Liver (tissue), 8 donors: ENCODE measurements at regions not wholly inside any gene's neighbourhood (a gene's known extent, or its start where the extent isn't known, plus 50 kb on each side); places are given as distances from the start of the nearest gene placed in this dataset.

Source experiments
- DNase-seq: peaks from one replicate; pipeline ENCODE4 v3.0.0-alpha.2; 2017; ENCODE audit warnings: low spot score
- H3K27ac ChIP-seq, 2 donors: one replicate each; pipeline ENCODE4 v1.7.0; 2013; ENCODE audit warnings: inconsistent platforms in 2 of 2, low read length in 2 of 2, control low read depth in 1 of 2, low read depth in 1 of 2, mild to moderate bottlenecking in 1 of 2
- H3K27me3 ChIP-seq, 4 donors: one replicate each; pipeline versions ENCODE4 v1.6.1 to v1.7.0; 2013; ENCODE audit warnings: low read length in 3 of 4, inconsistent platforms in 1 of 4, mild to moderate bottlenecking in 1 of 4, moderate library complexity in 1 of 4; ENCODE audit not compliant: control insufficient read depth in 4 of 4, insufficient read depth in 4 of 4
- H3K36me3 ChIP-seq, 4 donors: one replicate each; pipeline versions ENCODE4 v1.6.1 to v1.7.0; 2013; ENCODE audit warnings: low read length in 3 of 4, mild to moderate bottlenecking in 3 of 4, low read depth in 1 of 4, moderate library complexity in 1 of 4; ENCODE audit not compliant: control insufficient read depth in 4 of 4, insufficient read depth in 3 of 4
- H3K4me1 ChIP-seq, 4 donors: one replicate each; pipeline versions ENCODE4 v1.6.1 to v1.7.0; 2013; ENCODE audit warnings: low read length in 3 of 4, mild to moderate bottlenecking in 3 of 4, moderate library complexity in 1 of 4; ENCODE audit not compliant: control insufficient read depth in 4 of 4, insufficient read depth in 4 of 4
- H3K4me3 ChIP-seq, 3 donors: one replicate each; pipeline versions ENCODE4 v1.6.1 to v1.7.0; 2013; ENCODE audit warnings: low read length in 3 of 3, control low read depth in 1 of 3, low read depth in 1 of 3, mild to moderate bottlenecking in 1 of 3
- H3K9ac ChIP-seq, 2 donors: one replicate each; pipeline ENCODE4 v1.7.0; 2013; ENCODE audit warnings: low read length in 2 of 2, mild to moderate bottlenecking in 2 of 2, moderate library complexity in 2 of 2, control low read depth in 1 of 2, low read depth in 1 of 2
- H3K9me3 ChIP-seq, 4 donors: one replicate each; pipeline versions ENCODE4 v1.6.1 to v1.7.0; 2013; ENCODE audit warnings: low read length in 3 of 4; ENCODE audit not compliant: control insufficient read depth in 4 of 4
- EGR1 ChIP-seq, 2 donors: IDR thresholded peaks; 2 replicates each; pipeline ENCODE4 v1.6.1; 2016 to 2018; ENCODE audit warnings: antibody characterized with exemption in 2 of 2, low read depth in 2 of 2
- FOXA1 ChIP-seq: IDR thresholded peaks from 2 replicates; pipeline ENCODE4 v1.6.1; 2016; ENCODE audit warnings: antibody characterized with exemption
- FOXA2 ChIP-seq: IDR thresholded peaks from 2 replicates; pipeline ENCODE4 v1.6.1; 2016; ENCODE audit warnings: antibody characterized with exemption
- GABPA ChIP-seq, 2 donors: IDR thresholded peaks in 1 of 2; conservative IDR thresholded peaks in 1 of 2; 2 replicates each; pipeline ENCODE4 v1.6.1; 2016; ENCODE audit warnings: antibody characterized with exemption in 2 of 2, mild to moderate bottlenecking in 1 of 2, moderate library complexity in 1 of 2
- HNF4A ChIP-seq, 2 donors: conservative IDR thresholded peaks; 2 replicates each; pipeline ENCODE4 v1.6.1; 2016; ENCODE audit warnings: antibody characterized with exemption in 2 of 2, mild to moderate bottlenecking in 2 of 2
- HNF4G ChIP-seq: IDR thresholded peaks from 2 replicates; pipeline ENCODE4 v1.6.1; 2016; ENCODE audit warnings: antibody characterized with exemption
- JUND ChIP-seq, 2 donors: IDR thresholded peaks; 2 replicates each; pipeline ENCODE4 v1.6.1; 2016; ENCODE audit warnings: antibody characterized with exemption in 2 of 2
- NR2F2 ChIP-seq: IDR thresholded peaks from 2 replicates; pipeline ENCODE4 v1.6.1; 2016; ENCODE audit warnings: antibody characterized with exemption
- RAD21 ChIP-seq, 2 donors: IDR thresholded peaks; 2 replicates each; pipeline ENCODE4 v1.6.1; 2016; ENCODE audit warnings: antibody characterized with exemption in 2 of 2, mild to moderate bottlenecking in 2 of 2
- RXRA ChIP-seq, 2 donors: IDR thresholded peaks; 2 replicates each; pipeline ENCODE4 v1.6.1; 2017 to 2018; ENCODE audit warnings: antibody characterized with exemption in 2 of 2, mild to moderate bottlenecking in 1 of 2
- SP1 ChIP-seq: IDR thresholded peaks from 2 replicates; pipeline ENCODE4 v1.6.1; 2018; ENCODE audit warnings: antibody characterized with exemption, mild to moderate bottlenecking
- TAF1 ChIP-seq: conservative IDR thresholded peaks from 2 replicates; pipeline ENCODE4 v1.6.1; 2016; ENCODE audit warnings: antibody characterized with exemption, mild to moderate bottlenecking
- YY1 ChIP-seq: IDR thresholded peaks from 2 replicates; pipeline ENCODE4 v1.6.1; 2016; ENCODE audit warnings: antibody characterized with exemption, mild to moderate bottlenecking
- WGBS: extraction: QIAGEN DNeasy Blood & Tissue Kit; methylation state at CpG from one replicate; pipeline ENCODE4 v1.1.7; 2013; 5-methylcytosine and 5-hydroxymethylcytosine counted together
- TF ChIP-seq, protein P1 (sequence below): fragments of 150-350 bp; IDR thresholded peaks from 2 replicates; pipeline ENCODE4 v1.5.1; 2017; ENCODE audit warnings: improper control_type of control experiment, low read depth, low read length; ENCODE audit not compliant: missing input control
- TF ChIP-seq, protein P2 (sequence below): IDR thresholded peaks from 2 replicates; pipeline ENCODE4 v1.6.1; 2016; ENCODE audit warnings: antibody characterized with exemption
- TF ChIP-seq, protein P3 (sequence below): IDR thresholded peaks from 2 replicates; pipeline ENCODE4 v1.6.1; 2016; ENCODE audit warnings: antibody characterized with exemption
- TF ChIP-seq, protein P4 (sequence below): IDR thresholded peaks from 2 replicates; pipeline ENCODE4 v1.6.1; 2016; ENCODE audit warnings: antibody characterized with exemption, mild to moderate bottlenecking
- TF ChIP-seq, protein P5 (sequence below): IDR thresholded peaks from 2 replicates; pipeline ENCODE4 v1.6.1; 2016; ENCODE audit warnings: antibody characterized with exemption
- donor health status: healthy.
- donor health status: healthy.
- donor health status: healthy.
- donor health status: healthy.
- donor health status: healthy.

DNA sequence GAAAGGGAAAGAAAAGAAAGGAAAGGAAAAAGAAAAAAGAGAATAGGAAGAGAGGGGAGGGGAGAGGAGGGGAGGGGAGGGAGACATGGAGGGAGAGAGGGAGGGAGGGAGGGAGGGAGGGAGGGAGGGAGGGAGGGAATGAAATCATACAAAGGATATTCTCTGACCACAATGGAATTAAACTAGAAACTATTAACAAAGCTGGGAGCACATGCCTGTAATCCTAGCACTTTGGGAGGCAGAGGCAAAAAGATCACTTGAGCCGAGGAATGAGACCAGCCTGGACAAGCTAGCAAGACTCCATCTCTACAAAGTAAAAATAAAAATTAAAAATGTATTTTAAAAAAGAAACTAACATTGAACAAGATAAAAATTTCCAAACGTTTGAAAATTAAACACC is 62.8 kb downstream of the ILRUN start:
- H3K36me3 ChIP-seq = peaks cover 0 to 4% (median 3%) of the 10 kb centered on the region in 4 donors

DNA sequence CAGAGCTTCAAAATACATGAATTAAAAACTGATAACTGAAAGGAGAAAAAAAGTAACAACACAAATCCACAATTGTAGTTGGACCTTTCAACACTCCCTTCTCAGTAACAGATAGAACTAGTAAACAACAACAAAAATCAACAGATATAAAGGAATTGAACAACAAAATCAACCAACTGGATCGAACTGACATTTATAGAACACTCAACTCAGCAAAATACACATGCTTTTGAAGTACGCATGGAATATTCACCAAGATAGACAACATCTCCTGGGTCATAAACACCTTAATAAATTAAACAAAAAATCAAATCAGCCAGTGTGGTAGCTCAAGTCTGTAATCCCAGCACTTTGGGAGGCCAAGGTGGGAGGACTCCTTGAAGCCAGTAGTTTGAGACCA is 63.3 kb downstream of the ILRUN start:
- 96% methylated on average over 2 of the region's 2 CpGs for WGBS
- Histone ChIP-seq H3K36me3 (peaks cover 0 to 5% (median 3%) of the 10 kb centered on the region in 4 donors), H3K27ac (no peak overlapping the region), H3K9me3 (no peaks in the 10 kb centered on the region), H3K4me3 (no peak overlapping the region), H3K9ac (no peak overlapping the region), H3K4me1 (no peaks in the 10 kb centered on the region), H3K27me3 (no peaks in the 10 kb centered on the region)
- no peak for DNase-seq
- TF ChIP-seq, protein P1, sequence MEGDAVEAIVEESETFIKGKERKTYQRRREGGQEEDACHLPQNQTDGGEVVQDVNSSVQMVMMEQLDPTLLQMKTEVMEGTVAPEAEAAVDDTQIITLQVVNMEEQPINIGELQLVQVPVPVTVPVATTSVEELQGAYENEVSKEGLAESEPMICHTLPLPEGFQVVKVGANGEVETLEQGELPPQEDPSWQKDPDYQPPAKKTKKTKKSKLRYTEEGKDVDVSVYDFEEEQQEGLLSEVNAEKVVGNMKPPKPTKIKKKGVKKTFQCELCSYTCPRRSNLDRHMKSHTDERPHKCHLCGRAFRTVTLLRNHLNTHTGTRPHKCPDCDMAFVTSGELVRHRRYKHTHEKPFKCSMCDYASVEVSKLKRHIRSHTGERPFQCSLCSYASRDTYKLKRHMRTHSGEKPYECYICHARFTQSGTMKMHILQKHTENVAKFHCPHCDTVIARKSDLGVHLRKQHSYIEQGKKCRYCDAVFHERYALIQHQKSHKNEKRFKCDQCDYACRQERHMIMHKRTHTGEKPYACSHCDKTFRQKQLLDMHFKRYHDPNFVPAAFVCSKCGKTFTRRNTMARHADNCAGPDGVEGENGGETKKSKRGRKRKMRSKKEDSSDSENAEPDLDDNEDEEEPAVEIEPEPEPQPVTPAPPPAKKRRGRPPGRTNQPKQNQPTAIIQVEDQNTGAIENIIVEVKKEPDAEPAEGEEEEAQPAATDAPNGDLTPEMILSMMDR = no peak
- TF ChIP-seq EGR1 (IDR thresholded peaks at IDR 0.05; ENCODE audit: low read depth in 2 of 2) (no peak), FOXA1 (no peak), RXRA (IDR thresholded peaks at IDR 0.05) (no peak), YY1 (no peak), SP1 (no peak), NR2F2 (no peak), JUND (IDR thresholded peaks at IDR 0.05) (no peak), HNF4A (conservative IDR thresholded peaks at IDR 0.05) (no peak), HNF4G (no peak), RAD21 (IDR thresholded peaks at IDR 0.05) (no peak), TAF1 (no peak), GABPA (IDR thresholded peaks at IDR 0.05 in 1 of 2, conservative IDR thresholded peaks at IDR 0.05 in 1 of 2) (no peak), FOXA2 (no peak)
- TF ChIP-seq, protein P2, sequence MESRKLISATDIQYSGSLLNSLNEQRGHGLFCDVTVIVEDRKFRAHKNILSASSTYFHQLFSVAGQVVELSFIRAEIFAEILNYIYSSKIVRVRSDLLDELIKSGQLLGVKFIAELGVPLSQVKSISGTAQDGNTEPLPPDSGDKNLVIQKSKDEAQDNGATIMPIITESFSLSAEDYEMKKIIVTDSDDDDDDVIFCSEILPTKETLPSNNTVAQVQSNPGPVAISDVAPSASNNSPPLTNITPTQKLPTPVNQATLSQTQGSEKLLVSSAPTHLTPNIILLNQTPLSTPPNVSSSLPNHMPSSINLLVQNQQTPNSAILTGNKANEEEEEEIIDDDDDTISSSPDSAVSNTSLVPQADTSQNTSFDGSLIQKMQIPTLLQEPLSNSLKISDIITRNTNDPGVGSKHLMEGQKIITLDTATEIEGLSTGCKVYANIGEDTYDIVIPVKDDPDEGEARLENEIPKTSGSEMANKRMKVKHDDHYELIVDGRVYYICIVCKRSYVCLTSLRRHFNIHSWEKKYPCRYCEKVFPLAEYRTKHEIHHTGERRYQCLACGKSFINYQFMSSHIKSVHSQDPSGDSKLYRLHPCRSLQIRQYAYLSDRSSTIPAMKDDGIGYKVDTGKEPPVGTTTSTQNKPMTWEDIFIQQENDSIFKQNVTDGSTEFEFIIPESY = no peak
- TF ChIP-seq, protein P3, sequence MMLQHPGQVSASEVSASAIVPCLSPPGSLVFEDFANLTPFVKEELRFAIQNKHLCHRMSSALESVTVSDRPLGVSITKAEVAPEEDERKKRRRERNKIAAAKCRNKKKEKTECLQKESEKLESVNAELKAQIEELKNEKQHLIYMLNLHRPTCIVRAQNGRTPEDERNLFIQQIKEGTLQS = no peak
- TF ChIP-seq, protein P4, sequence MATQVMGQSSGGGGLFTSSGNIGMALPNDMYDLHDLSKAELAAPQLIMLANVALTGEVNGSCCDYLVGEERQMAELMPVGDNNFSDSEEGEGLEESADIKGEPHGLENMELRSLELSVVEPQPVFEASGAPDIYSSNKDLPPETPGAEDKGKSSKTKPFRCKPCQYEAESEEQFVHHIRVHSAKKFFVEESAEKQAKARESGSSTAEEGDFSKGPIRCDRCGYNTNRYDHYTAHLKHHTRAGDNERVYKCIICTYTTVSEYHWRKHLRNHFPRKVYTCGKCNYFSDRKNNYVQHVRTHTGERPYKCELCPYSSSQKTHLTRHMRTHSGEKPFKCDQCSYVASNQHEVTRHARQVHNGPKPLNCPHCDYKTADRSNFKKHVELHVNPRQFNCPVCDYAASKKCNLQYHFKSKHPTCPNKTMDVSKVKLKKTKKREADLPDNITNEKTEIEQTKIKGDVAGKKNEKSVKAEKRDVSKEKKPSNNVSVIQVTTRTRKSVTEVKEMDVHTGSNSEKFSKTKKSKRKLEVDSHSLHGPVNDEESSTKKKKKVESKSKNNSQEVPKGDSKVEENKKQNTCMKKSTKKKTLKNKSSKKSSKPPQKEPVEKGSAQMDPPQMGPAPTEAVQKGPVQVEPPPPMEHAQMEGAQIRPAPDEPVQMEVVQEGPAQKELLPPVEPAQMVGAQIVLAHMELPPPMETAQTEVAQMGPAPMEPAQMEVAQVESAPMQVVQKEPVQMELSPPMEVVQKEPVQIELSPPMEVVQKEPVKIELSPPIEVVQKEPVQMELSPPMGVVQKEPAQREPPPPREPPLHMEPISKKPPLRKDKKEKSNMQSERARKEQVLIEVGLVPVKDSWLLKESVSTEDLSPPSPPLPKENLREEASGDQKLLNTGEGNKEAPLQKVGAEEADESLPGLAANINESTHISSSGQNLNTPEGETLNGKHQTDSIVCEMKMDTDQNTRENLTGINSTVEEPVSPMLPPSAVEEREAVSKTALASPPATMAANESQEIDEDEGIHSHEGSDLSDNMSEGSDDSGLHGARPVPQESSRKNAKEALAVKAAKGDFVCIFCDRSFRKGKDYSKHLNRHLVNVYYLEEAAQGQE = no peak
- TF ChIP-seq, protein P5, sequence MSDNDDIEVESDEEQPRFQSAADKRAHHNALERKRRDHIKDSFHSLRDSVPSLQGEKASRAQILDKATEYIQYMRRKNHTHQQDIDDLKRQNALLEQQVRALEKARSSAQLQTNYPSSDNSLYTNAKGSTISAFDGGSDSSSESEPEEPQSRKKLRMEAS = no peak

More for the DNA sequence above, 62.8 kb downstream of the ILRUN start:
- Histone ChIP-seq H3K4me1 (peaks cover 0 to under 1% (median 0%) of the 10 kb centered on the region in 4 donors), H3K4me3 (no peak overlapping the region), H3K27ac (no peak overlapping the region), H3K9me3 (no peaks in the 10 kb centered on the region), H3K9ac (no peak overlapping the region), H3K27me3 (no peaks in the 10 kb centered on the region)
- TF ChIP-seq NR2F2 = no peak
- TF ChIP-seq SP1 = no peak
- TF ChIP-seq, protein P2 = no peak
- no peak for TF ChIP-seq RXRA (IDR thresholded peaks at IDR 0.05)
- TF ChIP-seq, protein P5 = no peak
- 28% methylated on average over 2 of the region's 2 CpGs for WGBS
- no peak for DNase-seq
